Spleen (tissue), 7 donors: ENCODE measurements at regions not wholly inside any gene's neighbourhood (a gene's known extent, or its start where the extent isn't known, plus 50 kb on each side); places are given as distances from the start of the nearest gene placed in this dataset.

ENCODE experiments used
- CTCF ChIP-seq, 11 experiments: fragments of 200-600 bp in 7 of 11; fragments of 450-650 bp in 4 of 11; sonication (generic) in 4 of 11; IDR thresholded peaks in 8 of 11; conservative IDR thresholded peaks in 3 of 11; 1 replicate in 7 of 11; 2 replicates in 4 of 11; pipeline versions ENCODE4 v1.4.0 to v1.8.0; 2016 to 2021; ENCODE audit warnings: antibody characterized with exemption in 11 of 11, inconsistent platforms in 4 of 11, mild to moderate bottlenecking in 1 of 11
- POLR2A ChIP-seq, 3 donors: fragments of 450-650 bp; IDR thresholded peaks; one replicate each; pipeline ENCODE4 v1.5.1; 2017; ENCODE audit warnings: antibody characterized with exemption in 3 of 3, mild to moderate bottlenecking in 1 of 3
- donor health status: DM: no; HTN: no; CAD: no; lungs with moderate emphysema.
- donor health status: DM: no; HTN: no; CAD: no.
- donor health status: DM: no; HTN: no; CAD: no.

- no peak for TF ChIP-seq POLR2A (IDR thresholded peaks at IDR 0.05)
- TF ChIP-seq CTCF (IDR thresholded peaks at IDR 0.05 in 8 of 11, conservative IDR thresholded peaks at IDR 0.05 in 3 of 11): no peak
These were observed 235.5 kb upstream of the KLF8 start for GRCh38 chrX:55996649-55997048.
